HG03460 (cell line): ENCODE measurements at regions not wholly inside any gene's neighbourhood (a gene's known extent, or its start where the extent isn't known, plus 50 kb on each side); places are given as distances from the start of the nearest gene placed in this dataset.
"Not testable (repeated sequence)": the region's sequence is repeated elsewhere in the genome, so short reads cannot be mapped to it uniquely, and the experiment has no call there.

Source experiments
- ATAC-seq: cut with Tn5 transposase; IDR thresholded peaks from one replicate; pipeline ENCODE4 v1.9.1; 2021; ENCODE audit not compliant: unreplicated experiment

DNA sequence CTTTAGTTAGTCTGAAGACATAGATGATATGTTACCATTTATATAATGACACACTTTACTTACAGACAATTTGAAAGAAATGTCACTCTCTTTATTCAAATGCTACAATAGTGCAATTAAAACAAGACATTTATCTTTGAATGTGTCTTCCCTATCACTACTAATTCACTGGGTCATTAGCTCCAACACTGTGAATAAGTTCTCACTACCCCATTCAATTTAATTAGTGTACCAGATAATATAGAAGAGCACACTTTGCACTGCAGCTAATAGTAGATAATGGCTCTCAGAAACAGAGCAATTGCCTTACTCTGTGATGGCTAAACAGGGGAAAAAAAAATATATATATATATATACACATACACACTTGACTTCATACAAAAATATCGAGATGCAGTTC is 497.0 kb downstream of the DTWD2 start:
- no peak for ATAC-seq

- no peak for ATAC-seq
These were observed 501.6 kb downstream of the DTWD2 start for GRCh38 chr5:118486647-118487225.

DNA sequence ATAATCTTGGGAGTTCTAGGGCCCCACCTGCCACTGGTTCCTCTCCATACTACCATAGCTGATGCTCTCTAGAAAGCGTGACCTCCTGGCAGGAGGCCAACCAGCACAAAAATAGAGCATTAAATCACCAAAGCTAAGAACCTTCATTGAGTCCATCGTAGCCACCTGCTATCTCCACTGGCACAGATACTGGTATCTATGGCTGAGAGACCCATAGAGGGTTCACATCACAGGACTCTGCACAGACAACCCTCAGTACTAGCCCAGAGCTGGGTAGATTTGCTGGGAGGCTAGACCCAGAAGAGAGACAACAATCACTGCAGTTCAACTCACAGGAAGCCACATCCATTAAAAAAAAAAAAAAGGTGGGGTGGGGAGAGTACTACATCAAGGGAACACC is 509.1 kb downstream of the DTWD2 start:
- no peak for ATAC-seq

DNA sequence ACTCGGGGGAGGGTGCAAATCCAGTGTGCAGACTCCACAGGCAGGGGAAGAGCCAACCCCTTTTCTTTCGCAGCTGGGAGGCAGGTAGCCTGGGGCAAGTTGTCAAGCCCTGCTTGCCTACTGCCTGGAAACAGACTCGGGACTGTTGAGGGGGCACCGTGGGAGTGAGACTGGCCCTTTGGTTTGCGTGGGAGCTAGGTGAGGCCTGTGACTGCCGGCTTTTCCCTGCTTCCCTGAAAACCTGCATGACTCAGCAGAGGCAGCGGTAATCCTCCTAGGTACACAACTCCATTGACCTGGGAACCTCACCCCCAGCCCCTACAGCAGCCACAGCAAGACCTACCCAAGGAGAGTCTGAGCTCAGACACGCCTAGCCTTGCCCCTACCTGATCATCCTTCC is 509.5 kb downstream of the DTWD2 start:
- no peak for ATAC-seq

GRCh38 chr5:118468085-118468484 is 520.3 kb downstream of the DTWD2 start:
- no peak for ATAC-seq

DNA sequence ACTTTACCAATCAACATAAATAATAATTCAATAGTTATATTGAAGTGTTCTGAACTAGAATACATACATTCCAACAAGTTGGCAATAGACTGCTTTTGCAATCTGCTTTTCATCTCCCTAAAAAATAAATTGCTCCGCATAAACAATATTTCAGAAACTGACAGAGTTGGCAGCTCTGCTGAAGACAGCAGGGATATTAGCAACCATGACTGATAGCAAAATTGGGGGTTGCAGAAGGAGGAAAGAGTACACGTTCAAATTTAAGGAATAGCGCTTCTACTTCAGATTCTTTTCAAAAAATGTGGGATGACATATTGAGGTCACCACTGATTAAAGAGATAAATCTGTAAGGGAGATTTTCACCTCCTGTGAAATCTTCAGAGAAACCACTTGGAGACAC is 521.2 kb downstream of the DTWD2 start:
- ATAC-seq, result no peak

DNA sequence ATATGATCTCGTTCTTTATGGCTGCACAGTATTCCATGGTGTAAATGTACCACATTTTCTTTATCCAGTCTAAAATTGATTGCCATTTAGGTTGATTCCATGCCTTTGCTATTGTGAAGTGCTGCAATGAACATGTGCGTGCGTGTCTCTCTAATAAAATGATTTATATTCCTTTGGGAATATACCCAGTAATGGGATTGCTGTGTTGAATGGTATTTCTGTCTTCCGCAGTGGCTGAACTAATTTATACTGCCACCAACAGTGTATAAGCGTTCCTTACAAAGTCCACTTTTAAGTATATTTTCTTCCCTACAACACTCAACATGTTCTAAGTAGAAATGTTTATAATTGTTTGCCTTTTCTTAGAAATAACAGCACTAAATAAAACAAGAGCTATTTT is 521.9 kb downstream of the DTWD2 start:
- ATAC-seq, result no peak

DNA sequence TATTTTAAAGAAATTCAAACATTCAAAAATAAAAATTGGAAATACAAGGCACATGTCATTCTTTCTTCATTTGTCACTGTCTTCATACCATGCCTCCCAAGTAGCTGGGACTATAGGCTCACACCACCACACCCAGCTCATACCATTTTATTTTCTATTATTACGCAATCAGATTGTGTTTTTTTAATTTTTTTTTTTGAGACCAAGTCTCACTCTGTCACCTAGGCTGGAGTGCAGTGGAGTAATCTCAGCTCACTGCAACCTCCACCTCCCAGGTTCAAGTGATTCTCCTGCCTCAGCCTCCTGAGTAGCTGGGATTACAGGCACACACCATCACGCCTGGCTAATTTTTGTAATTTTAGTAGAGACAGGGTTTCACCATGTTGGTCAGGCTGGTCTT is 526.1 kb downstream of the DTWD2 start:
- ATAC-seq, result not testable (repeated sequence)

- no peak for ATAC-seq
These were observed 526.9 kb downstream of the DTWD2 start for GRCh38 chr5:118461436-118461835.

DNA sequence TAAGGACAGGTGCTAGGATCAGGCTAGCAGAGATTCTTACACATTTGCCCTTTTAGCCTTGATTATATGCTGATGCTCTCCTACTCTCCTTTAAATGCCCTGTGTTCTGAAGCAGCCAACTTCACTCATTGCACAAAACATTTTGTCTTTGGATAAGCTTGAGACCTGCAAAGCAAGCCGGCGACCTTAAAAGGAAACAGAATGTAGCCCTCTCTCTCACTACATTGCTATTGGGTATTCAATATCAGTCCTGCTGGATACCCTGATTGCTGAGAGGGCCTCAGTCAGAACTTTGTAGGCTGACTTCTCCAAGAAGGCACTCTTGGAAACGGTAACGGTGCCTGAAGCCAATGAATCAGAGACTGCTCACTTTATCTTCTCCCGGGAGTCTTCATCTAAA is 528.9 kb downstream of the DTWD2 start:
- no peak for ATAC-seq

DNA sequence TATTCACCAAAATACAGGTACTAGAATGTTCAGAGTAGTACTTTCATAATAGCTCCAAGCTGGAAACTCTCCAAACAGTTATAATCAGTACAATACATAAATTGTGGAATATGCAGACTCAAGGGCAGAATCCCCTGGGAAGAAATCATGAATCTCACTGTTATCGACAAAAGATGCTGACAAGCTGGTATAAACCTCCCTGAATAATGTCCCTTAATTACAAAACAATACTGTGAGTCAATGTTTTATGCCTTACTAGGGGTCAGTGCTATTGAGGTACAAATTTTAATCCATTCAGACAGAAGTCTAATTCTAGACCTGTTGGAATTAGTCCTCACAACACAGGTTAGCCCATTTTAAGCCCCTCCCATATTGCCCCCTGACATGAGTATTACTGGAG is 532.3 kb downstream of the DTWD2 start:
- ATAC-seq, result no peak

DNA sequence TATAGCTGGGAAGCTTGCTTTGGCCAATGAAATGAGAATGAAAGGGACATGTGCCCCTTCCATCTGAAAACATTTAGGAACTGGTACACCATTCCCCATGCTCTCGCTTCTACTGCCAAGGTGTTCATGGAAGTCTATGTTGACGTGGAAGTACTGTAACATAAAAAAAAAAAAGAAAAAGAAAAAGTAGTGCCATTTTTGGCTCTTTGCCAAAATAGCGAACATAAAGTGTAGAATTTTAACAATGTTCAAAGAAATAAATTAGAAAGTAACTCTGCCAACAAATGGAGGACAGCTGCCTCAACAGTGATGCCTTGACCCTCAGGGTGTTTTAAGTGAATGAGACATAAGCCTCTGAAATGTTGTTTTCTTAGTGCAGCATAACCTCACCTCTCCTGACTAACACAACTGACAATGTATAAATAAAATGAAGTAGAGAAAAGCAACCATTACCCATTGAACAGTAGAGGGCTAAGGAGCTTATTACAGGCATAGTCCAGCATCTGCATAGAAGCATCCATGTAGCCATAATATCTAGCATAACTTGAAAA is 536.6 kb downstream of the DTWD2 start:
- ATAC-seq, result no peak

GRCh38 chr5:118450554-118451332 is 537.6 kb downstream of the DTWD2 start:
- no peak for ATAC-seq

DNA sequence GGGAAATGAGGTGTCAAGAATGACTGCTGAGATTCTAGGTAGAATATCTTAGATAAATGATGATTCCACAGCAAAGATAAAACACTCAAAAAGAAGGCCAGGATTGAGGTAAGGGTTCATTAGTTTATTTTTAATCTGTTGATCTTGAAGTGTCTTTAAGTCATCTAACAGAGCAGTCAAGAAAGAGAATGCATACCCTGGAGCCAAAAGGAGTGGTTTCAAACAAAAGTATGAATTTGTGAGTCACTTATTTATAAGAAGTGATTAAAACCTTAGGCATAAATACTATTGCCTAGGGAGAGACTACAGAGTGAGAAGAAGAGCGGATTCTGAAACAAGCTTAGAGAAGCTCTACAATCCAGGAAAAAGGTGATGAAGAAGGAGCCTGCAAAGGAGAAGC is 541.0 kb downstream of the DTWD2 start:
- no peak for ATAC-seq

GRCh38 chr5:118441956-118442355 is 546.4 kb downstream of the DTWD2 start:
- no peak for ATAC-seq

DNA sequence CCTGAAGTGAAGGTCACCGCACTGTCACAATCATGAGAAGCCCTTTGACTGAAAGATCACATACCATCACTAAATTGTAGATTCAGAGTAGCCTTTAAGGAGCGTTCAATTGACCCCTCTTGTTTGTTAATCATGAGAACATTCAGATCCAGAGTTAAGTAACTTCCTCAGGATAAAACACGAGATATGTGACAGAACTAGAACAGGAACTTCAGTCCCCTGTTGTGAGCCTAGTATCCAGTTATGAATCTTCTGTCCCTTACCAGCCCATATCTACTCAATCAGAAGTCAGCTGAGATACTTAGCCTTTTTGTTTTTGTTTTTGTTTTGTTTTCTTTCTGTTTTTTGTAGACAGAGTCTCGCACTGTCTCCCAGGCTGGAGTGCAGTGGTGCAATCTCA is 547.3 kb downstream of the DTWD2 start:
- no peak for ATAC-seq

DNA sequence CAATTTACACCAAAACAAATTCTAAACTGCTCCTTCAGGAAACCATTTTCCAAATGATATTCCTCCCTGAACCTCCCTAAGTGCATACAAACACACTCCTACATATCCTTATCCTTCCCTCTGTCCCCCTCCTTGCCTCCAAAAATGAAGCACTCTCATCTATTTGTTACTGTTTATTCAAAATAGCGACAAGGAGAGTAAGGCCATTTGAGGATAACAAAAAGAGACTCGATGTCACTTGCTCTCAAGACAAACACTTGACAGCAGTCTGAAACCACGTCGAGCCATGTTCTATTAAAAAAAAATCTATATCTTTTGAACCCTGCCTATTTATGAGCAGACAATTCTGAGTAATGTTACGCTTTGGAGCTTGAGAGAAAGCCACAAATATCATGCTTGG is 547.9 kb downstream of the DTWD2 start:
- no peak for ATAC-seq

- no peak for ATAC-seq
These were observed 548.5 kb downstream of the DTWD2 start for GRCh38 chr5:118439831-118440230.

- no peak for ATAC-seq
These were observed 553.2 kb downstream of the DTWD2 start for GRCh38 chr5:118435131-118435530.

- ATAC-seq, result no peak
These were observed 553.8 kb downstream of the DTWD2 start for GRCh38 chr5:118434522-118434921.

DNA sequence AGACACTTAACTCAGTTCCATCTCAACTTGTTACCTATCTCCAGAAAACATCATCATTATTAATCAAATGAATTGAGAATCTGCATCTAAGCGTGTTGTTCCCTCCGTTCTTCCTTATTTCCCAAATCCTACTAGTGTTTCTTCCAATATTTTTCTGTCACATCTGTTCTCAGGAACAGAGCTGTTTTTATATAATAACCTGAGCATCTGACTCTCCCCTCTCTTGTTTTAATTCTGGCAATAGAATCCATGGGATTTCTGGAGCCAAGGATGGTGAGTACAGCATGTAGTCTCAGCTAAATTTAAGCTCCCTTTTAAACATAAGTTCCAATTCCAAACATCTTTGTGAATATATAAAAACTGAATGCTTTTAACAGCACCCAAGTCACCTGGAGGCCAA is 558.3 kb downstream of the DTWD2 start:
- no peak for ATAC-seq

- ATAC-seq, result no peak
These were observed 580.4 kb downstream of the DTWD2 start for GRCh38 chr5:118407958-118408357.

- ATAC-seq, result no peak
These were observed 582.7 kb downstream of the DTWD2 start for GRCh38 chr5:118405650-118406061.
